ENCODE measurements at regions not wholly inside any gene's neighbourhood (a gene's known extent, or its start where the extent isn't known, plus 50 kb on each side); places are given as distances from the start of the nearest gene placed in this dataset.
"Not testable (repeated sequence)": the region's sequence is repeated elsewhere in the genome, so short reads cannot be mapped to it uniquely, and the experiment has no call there.

DNA sequence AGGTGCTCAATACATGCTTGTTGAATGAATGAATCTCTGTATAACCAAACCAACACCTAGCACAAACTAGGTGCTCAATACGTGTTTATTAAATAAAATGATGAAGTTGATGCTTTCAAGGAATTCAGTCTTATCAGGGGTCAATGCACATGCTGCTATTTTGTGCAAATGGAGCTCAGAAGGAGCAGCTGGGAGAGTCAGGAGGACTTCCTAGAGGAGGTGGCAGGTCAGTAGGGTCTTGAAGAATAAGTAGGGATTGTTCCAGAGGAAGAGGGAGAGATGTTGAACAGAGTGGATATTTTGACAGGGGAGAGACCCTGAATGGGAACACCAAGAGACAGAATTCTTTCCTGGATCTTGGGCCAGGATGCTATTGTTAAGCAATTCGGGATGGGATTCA lies 92.7 kb upstream of the LHX1 start:
- DNase-seq, result no peak

- DNase-seq, result no peak
These were observed 91.4 kb upstream of the LHX1 start for GRCh38 chr17:36845916-36846315.

DNA sequence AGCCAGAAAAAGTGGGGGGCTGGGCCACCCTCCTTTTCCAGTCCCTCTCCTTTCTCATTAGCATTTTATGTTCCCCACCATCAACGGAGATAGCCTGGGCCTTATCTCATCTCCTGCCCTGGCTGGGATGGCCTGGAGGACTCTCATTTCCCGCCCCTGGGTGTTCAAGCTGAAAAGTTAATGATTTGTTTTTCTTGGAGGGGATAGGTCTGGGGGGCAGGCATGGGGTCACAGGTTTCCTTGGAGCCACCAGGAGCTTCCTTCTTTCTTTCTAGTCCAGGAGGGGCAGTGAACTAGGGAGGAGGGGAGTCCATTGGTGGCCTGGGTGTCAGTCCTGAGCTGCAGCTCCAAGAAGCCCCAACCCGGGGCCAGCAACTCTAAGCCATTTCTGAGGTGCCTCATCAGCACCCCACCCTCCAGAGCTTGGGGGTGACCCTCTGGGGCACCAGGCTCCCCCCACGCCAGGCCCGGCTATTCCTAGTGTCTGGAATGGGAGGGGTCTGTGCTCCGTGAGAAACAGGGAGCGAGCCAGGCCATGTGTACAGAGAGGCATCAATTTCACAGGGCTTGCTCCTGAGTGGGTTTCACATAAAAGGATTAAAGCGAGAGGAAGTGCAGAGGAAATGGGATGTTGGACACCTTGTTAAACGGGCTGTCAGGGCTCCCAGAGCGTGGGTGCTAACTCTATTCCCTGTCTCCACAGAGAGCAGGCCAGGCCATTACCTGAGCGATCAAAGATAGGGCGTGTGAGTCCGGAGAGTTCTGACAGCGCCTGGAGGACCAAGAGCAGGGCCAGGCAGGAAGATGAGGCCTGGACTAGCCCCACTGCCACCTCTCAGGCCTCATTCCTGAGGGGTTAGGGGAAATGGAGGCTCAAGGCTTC lies 90.6 kb upstream of the LHX1 start:
- no peak for DNase-seq

DNA sequence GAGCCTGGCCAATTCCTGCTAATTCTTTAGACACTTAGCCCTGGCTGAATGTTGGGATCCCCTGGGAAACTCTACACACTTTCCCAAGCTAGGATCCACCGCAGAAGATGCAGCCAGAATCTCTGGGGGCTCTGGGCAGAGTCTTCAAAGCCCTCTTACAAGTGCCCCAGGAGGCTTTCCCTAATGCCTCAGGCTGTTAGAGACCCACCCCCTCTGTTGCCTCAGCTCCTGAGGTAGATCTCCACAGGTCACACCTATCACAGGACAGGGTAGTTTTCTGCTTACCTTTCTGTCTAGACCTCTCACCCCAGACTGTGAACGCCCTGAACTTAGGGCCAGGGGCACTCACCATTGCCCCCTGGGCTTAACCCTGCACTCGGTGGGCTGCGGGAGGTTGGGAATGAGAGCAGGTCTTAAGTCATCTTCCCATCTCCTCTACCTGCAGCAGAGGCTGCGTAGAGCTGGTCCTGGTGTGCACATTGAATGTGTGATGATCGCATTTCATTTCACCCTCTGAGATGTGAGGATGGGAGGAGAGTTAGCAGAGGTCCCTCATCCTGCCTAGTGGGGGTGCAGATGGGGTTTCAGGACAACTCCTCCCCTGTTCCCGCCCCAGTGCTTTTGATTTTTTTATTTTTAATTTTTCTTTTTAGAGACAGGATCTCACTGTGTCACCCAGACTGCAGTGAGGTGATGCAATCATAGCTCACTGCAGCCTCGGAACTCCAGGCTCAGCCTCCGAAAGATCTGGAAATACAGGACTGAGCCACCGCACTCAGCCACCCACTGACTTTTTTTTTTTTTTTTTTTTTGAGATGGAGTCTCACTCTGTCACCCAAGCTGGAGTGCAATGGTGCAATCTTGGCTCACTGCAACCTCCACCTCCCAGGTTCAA lies 89.0 kb upstream of the LHX1 start:
- DNase-seq, result no peak

GRCh38 chr17:36849020-36849419 lies 88.3 kb upstream of the LHX1 start:
- not testable (repeated sequence) for DNase-seq

- no peak for DNase-seq
These were observed 87.4 kb upstream of the LHX1 start for GRCh38 chr17:36849871-36850348.

- DNase-seq, result no peak
These were observed 86.5 kb upstream of the LHX1 start for GRCh38 chr17:36850790-36851189.

- no peak for DNase-seq
These were observed 86.0 kb upstream of the LHX1 start for GRCh38 chr17:36851250-36851649.

GRCh38 chr17:36852478-36852877 lies 84.8 kb upstream of the LHX1 start:
- not testable (repeated sequence) for DNase-seq

DNA sequence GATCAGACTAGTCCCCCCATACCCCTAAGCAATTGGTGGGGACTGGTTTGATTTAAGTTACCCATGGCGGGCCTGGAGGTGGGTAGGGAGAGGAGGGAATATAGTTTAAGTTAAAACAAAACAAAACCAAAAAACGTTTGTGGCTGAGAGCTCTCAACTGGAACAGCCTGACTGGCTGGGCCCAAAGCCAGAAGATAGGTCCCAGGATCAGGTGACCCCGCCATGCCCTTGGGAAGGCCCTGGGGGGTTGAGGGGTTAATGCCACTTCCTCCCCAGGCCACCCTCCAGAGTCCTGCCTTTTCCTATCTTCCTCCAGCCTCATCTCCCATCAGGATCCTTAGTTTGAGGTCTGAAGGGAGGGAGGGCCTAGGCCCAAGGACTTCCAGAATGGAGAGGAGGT lies 82.3 kb upstream of the LHX1 start:
- no peak for DNase-seq

DNA sequence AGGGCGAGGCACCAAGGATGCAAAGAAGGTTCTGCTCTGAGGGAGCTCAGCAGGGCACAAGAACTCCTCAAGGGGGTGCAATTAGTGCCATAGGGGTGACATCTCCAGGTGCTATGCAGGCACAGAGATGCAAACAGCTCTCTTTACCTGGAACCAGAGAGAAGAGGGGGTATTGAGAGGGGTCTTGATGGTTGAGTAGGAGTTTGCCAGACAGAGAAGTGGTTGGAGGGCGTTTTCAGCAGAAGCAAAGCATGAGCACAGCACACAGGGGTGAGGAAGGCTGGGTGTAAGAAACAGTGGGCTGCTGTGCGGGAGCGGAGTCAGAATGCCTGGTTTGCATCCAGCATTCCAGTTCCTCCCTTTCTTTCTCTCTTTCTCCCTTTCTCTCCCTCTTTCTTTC lies 81.8 kb upstream of the LHX1 start:
- DNase-seq, result no peak

DNA sequence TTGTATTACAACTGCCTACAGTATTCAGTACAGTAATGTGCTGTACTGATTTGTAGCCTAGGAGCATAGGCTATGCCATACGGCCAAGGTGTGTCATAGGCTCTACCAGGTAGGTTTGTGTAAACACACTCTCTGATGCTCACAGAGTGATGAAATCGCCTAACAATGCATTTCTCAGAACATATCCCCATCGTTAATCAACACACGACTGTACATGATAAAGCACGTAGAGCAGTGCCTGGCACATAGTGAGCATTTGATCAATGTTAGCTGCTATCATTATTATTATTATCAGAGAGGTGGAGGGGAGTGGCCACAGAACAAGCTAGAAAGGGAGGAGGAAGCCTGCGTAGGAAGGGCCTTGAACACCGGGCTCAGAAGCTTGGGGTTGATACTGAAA lies 81.1 kb upstream of the LHX1 start:
- no peak for DNase-seq

- peak in 5 of 51 donors; percentile 3 to 16 (median 8) for DNase-seq
These were observed 80.3 kb upstream of the LHX1 start for GRCh38 chr17:36856903-36857381.

- no peak for DNase-seq
These were observed 79.6 kb upstream of the LHX1 start for GRCh38 chr17:36857698-36858097.

DNA sequence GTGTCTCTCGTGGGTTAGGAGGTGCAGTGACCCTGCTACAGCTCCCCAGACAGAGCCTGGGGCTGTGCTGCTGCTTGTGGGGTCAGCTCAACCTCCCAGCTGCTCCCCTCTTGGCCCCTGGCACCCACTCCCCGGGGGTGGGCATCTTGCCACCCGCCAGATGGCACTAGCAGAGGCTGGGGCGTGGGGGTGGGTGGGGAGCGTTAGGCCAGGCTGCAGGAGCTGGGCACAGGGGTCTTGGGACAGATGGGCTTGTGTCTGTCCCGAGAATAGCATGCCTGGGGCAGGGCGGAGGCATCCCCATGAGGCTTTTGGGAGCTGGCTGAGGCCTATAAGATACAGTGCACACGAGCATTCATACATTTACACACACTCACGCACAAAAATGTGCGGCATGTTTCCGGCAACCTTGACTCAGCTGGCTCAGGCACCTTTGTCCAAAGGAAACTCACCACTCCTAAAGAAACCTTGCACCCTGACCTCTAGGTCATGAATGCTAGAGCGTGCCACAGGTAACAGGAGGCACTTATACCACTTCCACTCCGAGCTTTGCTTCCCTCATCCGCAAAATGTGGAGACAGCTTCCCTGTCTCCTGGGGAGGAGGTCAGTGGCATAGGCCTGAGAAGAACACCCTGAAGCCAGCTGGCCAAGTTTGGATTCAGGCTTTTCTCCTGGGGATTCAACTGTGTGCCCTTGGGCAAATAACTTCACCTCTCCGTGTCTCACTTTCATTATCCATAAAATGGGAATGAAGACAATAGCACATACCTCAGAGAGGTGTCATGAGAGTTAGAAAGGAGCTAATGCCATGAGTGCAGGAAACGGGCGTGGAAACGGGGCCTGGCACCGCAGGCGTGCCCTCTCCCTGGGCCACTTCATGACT lies 78.9 kb upstream of the LHX1 start:
- no peak for DNase-seq

GRCh38 chr17:36859003-36859300 lies 78.3 kb upstream of the LHX1 start:
- DNase-seq, result no peak

- no peak for DNase-seq
These were observed 77.6 kb upstream of the LHX1 start for GRCh38 chr17:36859706-36860105.

GRCh38 chr17:36861531-36861930 lies 75.7 kb upstream of the LHX1 start:
- no peak for DNase-seq

DNA sequence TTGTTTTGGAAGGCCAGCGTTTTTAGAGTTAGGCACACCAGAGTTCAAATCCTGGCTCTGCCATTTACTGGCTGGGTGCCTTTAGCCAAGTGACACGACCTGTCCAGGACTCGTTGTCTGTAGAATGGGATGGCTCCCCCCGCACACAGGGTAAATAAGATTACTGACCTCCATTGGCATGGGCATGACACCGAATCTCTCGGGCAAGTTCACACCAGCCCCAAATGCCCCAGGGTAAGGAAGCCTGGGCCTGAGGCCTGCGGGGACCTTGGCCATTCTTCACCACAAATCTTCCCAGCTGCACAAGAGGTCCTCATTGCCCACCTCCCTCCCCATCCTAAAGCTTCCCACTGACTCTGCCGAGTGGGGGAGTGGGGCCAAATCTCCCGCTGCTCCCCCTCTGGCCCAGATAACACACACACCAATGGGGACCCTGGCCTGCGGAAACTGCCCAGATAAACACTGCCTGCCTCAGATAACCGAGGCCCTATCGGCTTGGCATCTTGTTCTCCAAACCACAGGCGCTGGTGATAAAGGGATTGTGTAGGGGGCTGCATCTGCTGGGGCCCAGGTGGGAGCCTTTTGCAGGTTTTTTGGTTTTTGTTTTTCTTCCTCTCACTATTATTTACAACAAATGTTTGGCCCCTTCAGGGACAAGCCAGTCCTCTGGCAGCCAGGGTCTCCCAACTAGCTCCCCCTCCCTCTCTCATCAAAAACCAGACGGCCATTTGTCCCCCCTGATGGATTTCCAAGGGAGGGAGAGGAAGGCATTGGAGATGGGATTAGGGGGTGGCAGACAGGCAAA lies 75.0 kb upstream of the LHX1 start:
- no peak for DNase-seq

DNA sequence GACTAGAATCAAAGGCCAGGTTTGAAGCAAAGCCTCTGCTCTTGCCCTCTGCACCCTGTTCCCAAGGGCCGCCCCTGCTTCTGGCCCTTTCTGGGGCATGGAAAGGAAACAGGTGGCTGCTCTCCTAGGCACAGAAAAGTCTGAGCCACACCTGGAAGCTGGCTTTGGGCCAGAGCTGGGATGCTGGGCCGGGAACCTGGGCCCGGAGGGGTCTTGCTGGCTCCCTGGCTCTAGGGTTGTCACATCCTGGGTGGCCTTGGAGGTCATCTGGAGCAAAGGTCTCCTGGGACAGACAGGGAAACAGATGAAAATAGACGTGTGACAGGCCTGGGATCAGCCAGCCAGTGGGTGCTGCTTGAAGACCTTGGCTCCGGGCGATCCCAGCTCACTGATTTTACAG lies 74.1 kb upstream of the LHX1 start:
- no peak for DNase-seq
